Esophagus muscularis mucosa (tissue), 4 donors: ENCODE measurements at regions not wholly inside any gene's neighbourhood (a gene's known extent, or its start where the extent isn't known, plus 50 kb on each side); places are given as distances from the start of the nearest gene placed in this dataset.

Experiments used
- DNase-seq: peaks from one replicate; pipeline ENCODE4 v3.0.0-alpha.2; 2017; ENCODE audit errors: extremely low spot score
- H3K27ac ChIP-seq, 4 donors: fragments of 200-600 bp; sonication (generic); replicated peaks in 1 of 4; 1 replicate in 3 of 4; 2 replicates in 1 of 4; pipeline ENCODE4 v1.5.1; 2016 to 2019; ENCODE audit warnings: mild to moderate bottlenecking in 1 of 4
- H3K27me3 ChIP-seq, 4 donors: fragments of 200-600 bp; sonication (generic); one replicate each; pipeline versions ENCODE4 v1.5.1 to v1.6.0; 2016 to 2019
- H3K36me3 ChIP-seq, 4 donors: fragments of 200-600 bp; sonication (generic); one replicate each; pipeline ENCODE4 v1.5.1; 2016 to 2019
- H3K4me1 ChIP-seq, 4 donors: fragments of 200-600 bp; sonication (generic); one replicate each; pipeline ENCODE4 v1.5.1; 2016 to 2019
- H3K4me3 ChIP-seq, 4 donors: fragments of 200-600 bp; sonication (generic); 1 replicate in 2 of 4; 2 replicates in 2 of 4; pipeline ENCODE4 v1.5.1; 2016 to 2019; ENCODE audit warnings: mild to moderate bottlenecking in 4 of 4, moderate library complexity in 1 of 4
- H3K9me3 ChIP-seq, 4 donors: fragments of 200-600 bp; sonication (generic); 1 replicate in 3 of 4; 2 replicates in 1 of 4; pipeline ENCODE4 v1.5.1; 2016 to 2019
- EP300 ChIP-seq: sonication (generic); formaldehyde crosslinking; IDR thresholded peaks from one replicate; pipeline ENCODE4 v1.6.1; 2017; ENCODE audit warnings: antibody characterized with exemption
- POLR2A ChIP-seq: fragments of 450-650 bp; IDR thresholded peaks from one replicate; pipeline ENCODE4 v1.6.1; 2017; ENCODE audit warnings: antibody characterized with exemption, moderate library complexity, mild to moderate bottlenecking, low read depth
- POLR2AphosphoS5 ChIP-seq, 2 donors: sonication (generic); formaldehyde crosslinking; IDR thresholded peaks; one replicate each; pipeline ENCODE4 v1.6.1; 2017; ENCODE audit warnings: antibody characterized with exemption in 2 of 2
- WGBS: methylation state at CpG from one replicate; pipeline ENCODE4 v1.1.5; 2018; 5-methylcytosine and 5-hydroxymethylcytosine counted together
- intact Hi-C: fragments of 100-400 bp; cut with DNase I; formaldehyde crosslinking; loops from one replicate; pipeline ENCODE4 v1.15.1; 2023
- TF ChIP-seq, protein P1 (sequence below), 3 experiments: fragments of 200-600 bp in 2 of 3; fragments of 450-650 bp in 1 of 3; sonication (generic) in 2 of 3; IDR thresholded peaks; one replicate each; pipeline ENCODE4 v1.5.1; 2017 to 2019; ENCODE audit warnings: antibody characterized with exemption in 3 of 3, mild to moderate bottlenecking in 2 of 3, moderate library complexity in 1 of 3

DNA sequence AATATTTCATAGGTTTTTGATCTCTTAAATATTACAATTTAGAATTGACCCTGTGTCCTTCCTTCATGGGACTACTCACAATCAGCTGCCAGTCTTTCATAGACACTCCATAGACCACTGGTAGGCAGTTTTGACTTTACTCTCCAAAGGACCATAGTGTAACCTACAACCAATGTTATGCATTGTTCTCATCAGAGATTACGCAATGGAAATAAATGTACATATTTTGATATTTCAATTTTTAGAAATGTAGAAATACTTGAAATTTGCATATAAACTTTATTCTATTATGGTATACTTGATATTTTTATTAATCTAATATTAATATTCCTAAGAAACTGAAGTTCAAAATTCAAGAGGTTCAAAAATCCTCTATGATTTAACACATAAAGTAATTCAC is 446.4 kb upstream of the KCND2 start:
- TF ChIP-seq EP300 = no peak

DNA sequence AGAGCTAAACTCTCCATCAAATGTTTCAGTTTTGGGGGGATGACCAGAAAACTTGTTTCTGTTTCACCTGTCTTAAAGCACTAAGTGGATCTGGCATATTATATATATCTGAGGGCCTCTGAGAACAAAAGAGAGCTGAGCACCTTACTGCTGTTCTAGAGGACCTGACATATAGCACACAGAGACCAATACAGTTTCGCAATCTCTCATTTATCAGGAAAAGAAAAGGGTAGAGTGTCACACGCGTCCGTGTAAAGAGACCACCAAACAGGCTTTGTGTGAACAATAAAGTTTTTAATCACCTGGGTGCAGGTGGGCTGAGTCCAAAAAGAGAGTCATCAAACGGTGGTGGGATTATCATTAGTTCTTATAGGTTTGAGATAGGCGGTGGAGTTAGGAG is 434.5 kb upstream of the KCND2 start:
- Histone ChIP-seq H3K27ac (no peak overlapping the region), H3K4me3 (no peak overlapping the region), H3K4me1 (no peaks in the 10 kb centered on the region), H3K36me3 (no peaks in the 10 kb centered on the region), H3K9me3 (peaks cover 0 to 12% (median 6%) of the 10 kb centered on the region in 4 donors), H3K27me3 (no peaks in the 10 kb centered on the region)
- whole genome bisulfite sequencing = 89% methylated on average over 6 of the region's 6 CpGs
- no peak for TF ChIP-seq POLR2A
- intact Hi-C loops = no loop called here
- no peak for DNase-seq

More for the DNA sequence above, 446.4 kb upstream of the KCND2 start:
- no peaks in the 10 kb centered on the region for H3K36me3 ChIP-seq
- H3K4me3 ChIP-seq = no peak overlapping the region
- H3K27ac ChIP-seq = no peak overlapping the region
- no peaks in the 10 kb centered on the region for H3K4me1 ChIP-seq
- WGBS = 100% methylated on average over 1 of the region's 1 CpG
- no peak for DNase-seq
- intact Hi-C loops = no loop called here
- H3K9me3 ChIP-seq = peaks cover 0 to 4% (median 1%) of the 10 kb centered on the region in 4 donors
- H3K27me3 ChIP-seq = no peaks in the 10 kb centered on the region

DNA sequence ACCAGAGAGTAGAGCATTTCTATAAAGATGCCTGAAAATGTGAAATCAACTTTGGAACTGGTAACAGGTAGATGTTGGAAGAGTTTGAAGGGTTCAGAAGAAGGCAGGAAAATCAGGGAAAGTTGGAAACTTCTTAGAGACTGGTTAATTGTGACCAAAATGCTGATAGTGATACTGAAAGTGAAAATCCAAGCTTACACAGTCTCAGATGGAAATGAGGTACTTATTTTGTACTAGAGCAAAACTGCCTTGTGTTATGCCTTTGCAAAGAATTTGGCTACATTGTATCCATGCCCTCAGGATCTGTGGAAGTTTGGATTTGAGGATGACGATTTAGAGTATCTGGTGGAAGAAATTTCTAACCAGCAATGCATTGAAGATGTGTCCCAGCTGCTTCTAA is 430.6 kb upstream of the KCND2 start:
- Histone ChIP-seq H3K36me3 (no peaks in the 10 kb centered on the region), H3K27ac (no peak overlapping the region), H3K27me3 (no peaks in the 10 kb centered on the region), H3K9me3 (peaks cover 0 to 12% (median 6%) of the 10 kb centered on the region in 4 donors), H3K4me1 (no peaks in the 10 kb centered on the region), H3K4me3 (no peak overlapping the region)
- intact Hi-C loops = no loop called here
- TF ChIP-seq POLR2AphosphoS5 (IDR thresholded peaks at IDR 0.05) (no peak), EP300 (no peak), POLR2A (no peak)
- TF ChIP-seq, protein P1, sequence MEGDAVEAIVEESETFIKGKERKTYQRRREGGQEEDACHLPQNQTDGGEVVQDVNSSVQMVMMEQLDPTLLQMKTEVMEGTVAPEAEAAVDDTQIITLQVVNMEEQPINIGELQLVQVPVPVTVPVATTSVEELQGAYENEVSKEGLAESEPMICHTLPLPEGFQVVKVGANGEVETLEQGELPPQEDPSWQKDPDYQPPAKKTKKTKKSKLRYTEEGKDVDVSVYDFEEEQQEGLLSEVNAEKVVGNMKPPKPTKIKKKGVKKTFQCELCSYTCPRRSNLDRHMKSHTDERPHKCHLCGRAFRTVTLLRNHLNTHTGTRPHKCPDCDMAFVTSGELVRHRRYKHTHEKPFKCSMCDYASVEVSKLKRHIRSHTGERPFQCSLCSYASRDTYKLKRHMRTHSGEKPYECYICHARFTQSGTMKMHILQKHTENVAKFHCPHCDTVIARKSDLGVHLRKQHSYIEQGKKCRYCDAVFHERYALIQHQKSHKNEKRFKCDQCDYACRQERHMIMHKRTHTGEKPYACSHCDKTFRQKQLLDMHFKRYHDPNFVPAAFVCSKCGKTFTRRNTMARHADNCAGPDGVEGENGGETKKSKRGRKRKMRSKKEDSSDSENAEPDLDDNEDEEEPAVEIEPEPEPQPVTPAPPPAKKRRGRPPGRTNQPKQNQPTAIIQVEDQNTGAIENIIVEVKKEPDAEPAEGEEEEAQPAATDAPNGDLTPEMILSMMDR (IDR thresholded peaks at IDR 0.05) = no peak
- WGBS = 33% methylated on average over 1 of the region's 1 CpG
- DNase-seq = no peak

DNA sequence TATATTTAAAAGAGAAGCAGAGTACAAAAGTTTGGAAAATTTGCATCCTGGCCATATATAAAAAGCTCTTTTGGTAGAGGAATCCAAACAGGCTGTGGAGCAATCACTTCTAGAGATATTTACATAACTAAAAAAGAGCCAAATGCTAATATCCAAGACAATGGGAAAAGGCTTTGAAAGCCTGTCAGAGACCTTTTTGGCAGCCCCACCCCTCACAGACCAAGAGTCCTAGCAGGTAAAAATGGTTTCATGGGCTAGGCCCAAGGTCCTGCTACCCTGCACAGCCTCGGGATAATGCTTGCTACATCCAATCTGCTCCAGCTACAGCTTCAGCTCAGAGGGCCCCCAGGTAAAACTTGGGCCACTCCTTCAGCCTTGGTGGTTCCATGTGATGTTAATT is 430.2 kb upstream of the KCND2 start:
- Histone ChIP-seq H3K27ac (no peak overlapping the region), H3K27me3 (no peaks in the 10 kb centered on the region), H3K4me3 (no peak overlapping the region), H3K36me3 (no peaks in the 10 kb centered on the region), H3K9me3 (peaks cover 0 to 12% (median 6%) of the 10 kb centered on the region in 4 donors), H3K4me1 (no peaks in the 10 kb centered on the region)
- WGBS = 70% methylated on average over 1 of the region's 1 CpG
- intact Hi-C loops = no loop called here
- no peak for DNase-seq
- TF ChIP-seq, protein P1 (IDR thresholded peaks at IDR 0.05) = no peak
- TF ChIP-seq POLR2A = no peak
- TF ChIP-seq POLR2AphosphoS5 (IDR thresholded peaks at IDR 0.05) = no peak
- no peak for TF ChIP-seq EP300

DNA sequence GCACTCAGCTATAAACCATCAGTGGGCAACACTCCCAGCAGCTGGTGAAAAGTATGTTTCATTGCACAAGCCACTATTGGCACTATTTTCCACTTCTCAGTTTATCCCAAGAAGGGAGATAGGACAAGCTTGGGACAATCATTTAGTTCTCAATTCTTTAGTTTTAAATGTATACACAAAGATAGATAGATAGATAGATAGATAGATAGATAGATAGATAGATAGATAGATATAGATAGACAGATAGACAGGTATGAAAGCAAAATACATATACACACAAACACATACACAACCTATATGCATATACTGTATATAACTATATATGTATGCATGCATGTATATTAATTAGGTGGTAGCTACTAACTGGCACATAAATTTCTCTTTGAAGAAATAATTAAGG is 411.6 kb upstream of the KCND2 start:
- Histone ChIP-seq H3K27me3 (no peaks in the 10 kb centered on the region), H3K4me1 (no peaks in the 10 kb centered on the region), H3K27ac (no peak overlapping the region), H3K4me3 (no peak overlapping the region), H3K36me3 (no peaks in the 10 kb centered on the region), H3K9me3 (no peaks in the 10 kb centered on the region)
- intact Hi-C loops = no loop called here
- TF ChIP-seq POLR2A = no peak
- TF ChIP-seq POLR2AphosphoS5 (IDR thresholded peaks at IDR 0.05) = no peak
- TF ChIP-seq, protein P1 (IDR thresholded peaks at IDR 0.05) = no peak
- TF ChIP-seq EP300 = no peak
- DNase-seq = no peak

DNA sequence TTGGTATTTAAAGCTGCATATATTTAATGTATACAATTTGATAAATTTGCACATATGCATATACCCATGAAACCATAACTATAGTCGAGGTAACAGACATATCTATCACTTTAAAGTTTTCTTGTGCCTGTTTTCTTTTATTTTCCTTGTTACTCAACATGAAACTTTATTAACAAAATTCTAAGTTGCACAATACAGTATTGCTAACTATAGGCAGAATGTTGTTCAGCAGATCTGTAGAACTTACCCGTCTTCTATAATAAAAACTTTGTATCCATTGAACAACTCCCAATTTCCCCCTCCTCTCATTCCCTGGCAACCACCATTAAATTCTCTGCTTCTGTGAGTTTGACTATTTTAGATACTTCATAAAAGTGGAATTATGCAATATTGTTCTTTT is 404.6 kb upstream of the KCND2 start:
- no peak overlapping the region for H3K4me3 ChIP-seq
- no peaks in the 10 kb centered on the region for H3K4me1 ChIP-seq
- intact Hi-C loops = no loop called here
- H3K9me3 ChIP-seq = no peaks in the 10 kb centered on the region
- no peak overlapping the region for H3K27ac ChIP-seq
- DNase-seq = no peak
- H3K27me3 ChIP-seq = no peaks in the 10 kb centered on the region
- TF ChIP-seq EP300 (no peak), POLR2A (no peak), POLR2AphosphoS5 (IDR thresholded peaks at IDR 0.05) (no peak)
- TF ChIP-seq, protein P1 (IDR thresholded peaks at IDR 0.05) = no peak
- 78% methylated on average over 2 of the region's 2 CpGs for WGBS
- H3K36me3 ChIP-seq = no peaks in the 10 kb centered on the region
